Astrocyte (in vitro differentiated cells and primary cell): ENCODE measurements at regions not wholly inside any gene's neighbourhood (a gene's known extent, or its start where the extent isn't known, plus 50 kb on each side); places are given as distances from the start of the nearest gene placed in this dataset.

Experiments
- DNase-seq: peaks from one replicate; pipeline ENCODE4 v3.0.0-alpha.2; 2010; ENCODE audit warnings: low read depth
- FAIRE-seq: peaks from 2 replicates; lab custom pipeline; 2011; peaks lifted over from hg19 to GRCh38; lab: Jason Lieb, UNC
- H2AFZ ChIP-seq: 2 replicates; pipeline ENCODE4 v1.6.0; 2012; ENCODE audit warnings: low read depth, low read length, inconsistent platforms
- H3K27ac ChIP-seq: 2 replicates; pipeline ENCODE4 v1.5.1; 2011; ENCODE audit warnings: low read depth, low read length, inconsistent platforms
- H3K27me3 ChIP-seq: 2 replicates; pipeline ENCODE4 v1.6.0; 2011; ENCODE audit warnings: low read length, inconsistent platforms; ENCODE audit not compliant: insufficient read depth
- H3K36me3 ChIP-seq: 2 replicates; pipeline ENCODE4 v1.5.1; 2011; ENCODE audit warnings: low read length, inconsistent platforms; ENCODE audit not compliant: insufficient read depth
- H3K4me1 ChIP-seq: 2 replicates; pipeline ENCODE4 v1.5.1; 2011; ENCODE audit warnings: low read length, inconsistent platforms; ENCODE audit not compliant: insufficient read depth
- H3K4me2 ChIP-seq: 2 replicates; pipeline ENCODE4 v1.6.0; 2012; ENCODE audit warnings: low read length, inconsistent platforms
- H3K4me3 ChIP-seq: 2 replicates; pipeline ENCODE4 v1.5.1; 2011; ENCODE audit warnings: low read depth, mild to moderate bottlenecking, low read length, inconsistent platforms; ENCODE audit not compliant: insufficient read depth
- H3K79me2 ChIP-seq: 2 replicates; pipeline ENCODE4 v1.6.0; 2012; ENCODE audit warnings: mild to moderate bottlenecking, low read length, inconsistent platforms; ENCODE audit not compliant: insufficient read depth
- H3K9ac ChIP-seq: 2 replicates; pipeline ENCODE4 v1.6.0; 2012; ENCODE audit warnings: mild to moderate bottlenecking, low read length, inconsistent platforms
- H3K9me3 ChIP-seq: 2 replicates; pipeline ENCODE4 v1.5.1; 2012; ENCODE audit warnings: low read depth, mild to moderate bottlenecking, low read length, inconsistent platforms; ENCODE audit not compliant: insufficient read depth
- H4K20me1 ChIP-seq: 2 replicates; pipeline ENCODE4 v1.6.0; 2012; ENCODE audit warnings: low read length, inconsistent platforms; ENCODE audit not compliant: insufficient read depth
- H3K27ac Mint-ChIP-seq: one replicate; pipeline ENCODE4 v1.8.0; 2021; ENCODE audit warnings: mild to moderate bottlenecking, mixed read lengths; ENCODE audit not compliant: unreplicated experiment
- H3K27me3 Mint-ChIP-seq: one replicate; pipeline ENCODE4 v1.8.0; 2021; ENCODE audit warnings: low read depth, mixed read lengths; ENCODE audit not compliant: unreplicated experiment
- H3K36me3 Mint-ChIP-seq: one replicate; pipeline ENCODE4 v1.8.0; 2021; ENCODE audit warnings: low read depth, mixed read lengths; ENCODE audit not compliant: unreplicated experiment
- H3K4me1 Mint-ChIP-seq: one replicate; pipeline ENCODE4 v1.8.0; 2021; ENCODE audit warnings: low read depth, mixed read lengths; ENCODE audit not compliant: unreplicated experiment
- H3K4me3 Mint-ChIP-seq: one replicate; pipeline ENCODE4 v1.8.0; 2021; ENCODE audit warnings: mild to moderate bottlenecking, moderate library complexity, mixed read lengths; ENCODE audit not compliant: unreplicated experiment
- H3K9me3 Mint-ChIP-seq: one replicate; pipeline ENCODE4 v1.8.0; 2021; ENCODE audit warnings: mild to moderate bottlenecking, mixed read lengths; ENCODE audit not compliant: unreplicated experiment
- EZH2 ChIP-seq: IDR thresholded peaks from 2 replicates; pipeline ENCODE4 v1.6.1; 2012; ENCODE audit warnings: mild to moderate bottlenecking, low read length, inconsistent platforms; ENCODE audit not compliant: insufficient read depth
- TF ChIP-seq, protein P1 (sequence below): IDR thresholded peaks from 2 replicates; pipeline ENCODE4 v1.5.1; 2011; ENCODE audit warnings: low read depth, mild to moderate bottlenecking, inconsistent platforms, low read length, moderate library complexity; ENCODE audit not compliant: insufficient read depth

DNA sequence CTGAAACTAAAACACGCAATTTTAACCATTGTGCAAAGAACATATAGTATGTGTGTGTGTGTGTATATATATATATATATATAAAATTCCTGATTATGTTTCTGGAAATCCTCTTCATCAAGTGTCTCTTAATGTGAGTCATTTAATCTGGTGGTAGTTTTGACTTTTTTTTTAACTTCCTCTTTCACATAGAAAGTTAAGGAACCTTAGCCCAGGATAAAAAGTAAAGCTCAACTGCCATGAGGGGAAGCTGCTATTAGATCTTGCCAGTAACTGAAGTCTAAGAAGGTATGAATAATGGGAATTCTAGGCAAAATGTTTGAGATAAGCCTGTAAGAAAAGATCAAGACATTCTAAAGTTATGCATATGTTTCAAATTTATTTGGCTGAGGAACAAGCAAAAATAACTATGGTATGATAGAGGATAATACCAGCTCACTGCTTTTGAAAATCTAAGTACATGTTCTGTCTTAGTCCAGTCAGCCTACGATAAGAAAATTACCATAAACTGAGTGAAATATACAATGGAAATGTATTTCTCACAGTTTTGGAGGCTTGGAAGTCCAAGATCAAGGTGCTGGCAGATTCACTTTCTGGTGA lies 757.0 kb downstream of the TRAM1L1 start:
- Histone ChIP-seq H3K4me1 (no peaks in the 10 kb centered on the region), H3K9ac (no peak overlapping the region), H4K20me1 (no peaks in the 10 kb centered on the region), H3K27me3 (no peaks in the 10 kb centered on the region), H3K9me3 (no peaks in the 10 kb centered on the region), H3K27ac (no peak overlapping the region), H3K36me3 (no peaks in the 10 kb centered on the region), H2AFZ (no peak overlapping the region), H3K4me3 (no peak overlapping the region), H3K79me2 (no peaks in the 10 kb centered on the region), H3K4me2 (no peak overlapping the region)
- no peak for DNase-seq
- Mint-ChIP-seq H3K9me3 (no peaks in the 10 kb centered on the region), H3K36me3 (no peaks in the 10 kb centered on the region), H3K4me1 (no peaks in the 10 kb centered on the region), H3K27me3 (no peaks in the 10 kb centered on the region), H3K27ac (no peak overlapping the region), H3K4me3 (no peak overlapping the region)
- no peak for FAIRE-seq
- TF ChIP-seq, protein P1, sequence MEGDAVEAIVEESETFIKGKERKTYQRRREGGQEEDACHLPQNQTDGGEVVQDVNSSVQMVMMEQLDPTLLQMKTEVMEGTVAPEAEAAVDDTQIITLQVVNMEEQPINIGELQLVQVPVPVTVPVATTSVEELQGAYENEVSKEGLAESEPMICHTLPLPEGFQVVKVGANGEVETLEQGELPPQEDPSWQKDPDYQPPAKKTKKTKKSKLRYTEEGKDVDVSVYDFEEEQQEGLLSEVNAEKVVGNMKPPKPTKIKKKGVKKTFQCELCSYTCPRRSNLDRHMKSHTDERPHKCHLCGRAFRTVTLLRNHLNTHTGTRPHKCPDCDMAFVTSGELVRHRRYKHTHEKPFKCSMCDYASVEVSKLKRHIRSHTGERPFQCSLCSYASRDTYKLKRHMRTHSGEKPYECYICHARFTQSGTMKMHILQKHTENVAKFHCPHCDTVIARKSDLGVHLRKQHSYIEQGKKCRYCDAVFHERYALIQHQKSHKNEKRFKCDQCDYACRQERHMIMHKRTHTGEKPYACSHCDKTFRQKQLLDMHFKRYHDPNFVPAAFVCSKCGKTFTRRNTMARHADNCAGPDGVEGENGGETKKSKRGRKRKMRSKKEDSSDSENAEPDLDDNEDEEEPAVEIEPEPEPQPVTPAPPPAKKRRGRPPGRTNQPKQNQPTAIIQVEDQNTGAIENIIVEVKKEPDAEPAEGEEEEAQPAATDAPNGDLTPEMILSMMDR, result no peak
- TF ChIP-seq EZH2, result no peak

DNA sequence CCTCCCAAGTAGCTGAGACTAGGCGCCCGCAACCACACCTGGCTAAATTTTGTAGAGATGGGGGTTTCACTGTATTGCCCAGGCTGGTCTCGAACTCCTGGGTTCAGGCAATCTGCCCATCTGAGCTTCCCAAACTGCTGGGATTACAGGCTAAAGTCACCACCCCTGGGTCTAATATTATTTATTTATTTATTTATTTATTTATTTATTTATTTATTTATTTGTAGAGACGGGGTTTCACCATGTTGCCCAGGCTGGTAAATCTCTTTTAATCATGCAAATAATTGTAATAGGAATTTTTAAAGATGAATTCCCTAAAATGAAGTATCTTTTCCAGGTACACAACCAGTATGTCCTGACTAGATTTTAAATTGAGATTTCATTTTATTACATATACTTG lies 761.8 kb downstream of the TRAM1L1 start:
- H3K4me2 ChIP-seq, result no peak overlapping the region
- H3K9ac ChIP-seq, result no peak overlapping the region
- H3K27ac Mint-ChIP-seq, result no peak overlapping the region
- H4K20me1 ChIP-seq, result no peaks in the 10 kb centered on the region
- no peaks in the 10 kb centered on the region for H3K4me1 Mint-ChIP-seq
- no peaks in the 10 kb centered on the region for H3K9me3 ChIP-seq
- no peaks in the 10 kb centered on the region for H3K27me3 ChIP-seq
- no peaks in the 10 kb centered on the region for H3K36me3 Mint-ChIP-seq
- H3K4me3 ChIP-seq, result no peak overlapping the region
- H3K9me3 Mint-ChIP-seq, result no peaks in the 10 kb centered on the region
- H2AFZ ChIP-seq, result no peak overlapping the region
- H3K4me3 Mint-ChIP-seq, result no peak overlapping the region
- no peaks in the 10 kb centered on the region for H3K79me2 ChIP-seq
- no peaks in the 10 kb centered on the region for H3K27me3 Mint-ChIP-seq
- DNase-seq (no peak), FAIRE-seq (no peak)
- no peaks in the 10 kb centered on the region for H3K4me1 ChIP-seq
- no peak for TF ChIP-seq EZH2
- TF ChIP-seq, protein P1, result no peak
- no peaks in the 10 kb centered on the region for H3K36me3 ChIP-seq
- no peak overlapping the region for H3K27ac ChIP-seq

DNA sequence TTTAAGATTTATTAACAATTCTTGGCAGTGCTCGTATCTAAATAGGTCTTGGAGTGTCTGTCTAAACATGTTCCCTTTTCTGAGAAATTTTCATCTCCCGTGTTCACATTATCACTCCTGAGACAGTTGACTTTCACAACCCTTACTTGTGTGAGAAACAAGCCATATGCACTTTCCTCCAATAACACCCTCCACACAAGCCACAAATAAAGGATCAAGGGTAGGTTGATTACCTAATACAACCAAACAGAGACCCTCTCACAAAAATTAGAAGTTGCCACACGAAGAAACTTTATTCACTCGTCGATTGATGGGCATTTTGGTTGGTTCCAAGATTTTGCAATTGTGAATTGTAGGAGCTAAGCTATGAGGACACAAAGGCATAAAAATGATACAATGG lies 763.9 kb downstream of the TRAM1L1 start:
- H3K4me1 Mint-ChIP-seq, result no peaks in the 10 kb centered on the region
- Histone ChIP-seq H3K79me2 (no peaks in the 10 kb centered on the region), H3K27me3 (no peaks in the 10 kb centered on the region), H3K4me2 (no peak overlapping the region), H4K20me1 (no peaks in the 10 kb centered on the region), H2AFZ (no peak overlapping the region), H3K4me1 (no peaks in the 10 kb centered on the region), H3K9ac (no peak overlapping the region), H3K9me3 (no peaks in the 10 kb centered on the region), H3K4me3 (no peak overlapping the region), H3K27ac (no peak overlapping the region), H3K36me3 (no peaks in the 10 kb centered on the region)
- H3K27me3 Mint-ChIP-seq, result no peaks in the 10 kb centered on the region
- FAIRE-seq, result no peak
- TF ChIP-seq, protein P1, result no peak
- no peak for TF ChIP-seq EZH2
- no peaks in the 10 kb centered on the region for H3K36me3 Mint-ChIP-seq
- no peak for DNase-seq
- H3K27ac Mint-ChIP-seq, result no peak overlapping the region
- H3K4me3 Mint-ChIP-seq, result no peak overlapping the region
- H3K9me3 Mint-ChIP-seq, result no peaks in the 10 kb centered on the region
